H1 (cell line): ENCODE measurements at regions not wholly inside any gene's neighbourhood (a gene's known extent, or its start where the extent isn't known, plus 50 kb on each side); places are given as distances from the start of the nearest gene placed in this dataset.
A peak's percentile ranks its signal among the peaks of the same experiment; 100 is the strongest.

ENCODE experiments used
- CTCF ChIA-PET: fragments of 300-600 bp; sonication (Branson Sonifier 250); formaldehyde crosslinking; loops from one replicate; lab custom pipeline; 2021; ENCODE audit not compliant: partially characterized antibody; lab: Charles Lee
- POLR2A ChIA-PET: fragments of 300-600 bp; sonication (Branson Sonifier 250); formaldehyde crosslinking; loops from one replicate; lab custom pipeline; 2021; ENCODE audit warnings: inconsistent platforms; ENCODE audit not compliant: partially characterized antibody; lab: Charles Lee
- DNase-seq, 2 experiments: peaks; one replicate each; pipeline versions ENCODE4 v3.0.0 to v3.0.0-alpha.2; 2010 to 2022; ENCODE audit warnings: low spot score in 2 of 2, low read depth in 1 of 2, mixed read lengths in 1 of 2
- FAIRE-seq: peaks from 2 replicates; lab custom pipeline; 2011; peaks lifted over from hg19 to GRCh38; lab: Jason Lieb, UNC
- H2AFZ ChIP-seq: 2 replicates; pipeline ENCODE4 v1.8.1; 2012; ENCODE audit warnings: low read length, inconsistent platforms
- H2AK5ac ChIP-seq: 2 replicates; pipeline ENCODE4 v1.6.1; 2013; ENCODE audit warnings: low read depth, low read length
- H2BK120ac ChIP-seq: replicated peaks from 2 replicates; pipeline ENCODE3; 2013; ENCODE audit warnings: low read depth, low read length, inconsistent platforms
- H2BK12ac ChIP-seq: 2 replicates; pipeline ENCODE4 v1.6.1; 2013; ENCODE audit warnings: low read depth, low read length
- H2BK15ac ChIP-seq: 2 replicates; pipeline ENCODE4 v1.6.1; 2013; ENCODE audit warnings: low read length
- H2BK20ac ChIP-seq: 2 replicates; pipeline ENCODE4 v1.6.1; 2013; ENCODE audit warnings: low read length
- H2BK5ac ChIP-seq: 2 replicates; pipeline ENCODE4 v1.6.1; 2013; ENCODE audit warnings: low read depth, low read length
- H3K14ac ChIP-seq: 2 replicates; pipeline ENCODE4 v1.6.1; 2013; ENCODE audit warnings: inconsistent platforms; ENCODE audit not compliant: insufficient read length
- H3K18ac ChIP-seq: 2 replicates; pipeline ENCODE4 v1.6.1; 2013; ENCODE audit warnings: low read length; ENCODE audit errors: extremely low read depth
- H3K23ac ChIP-seq: 2 replicates; pipeline ENCODE4 v1.6.1; 2013; ENCODE audit warnings: inconsistent platforms; ENCODE audit not compliant: insufficient read length
- H3K23me2 ChIP-seq: 2 replicates; pipeline ENCODE4 v1.6.1; 2013; ENCODE audit warnings: low read depth, low read length
- H3K27ac ChIP-seq: 2 replicates; pipeline ENCODE4 v1.6.1; 2011; ENCODE audit warnings: low read depth, low read length, inconsistent platforms
- H3K27me3 ChIP-seq, 4 experiments: replicated peaks in 1 of 4; 1 replicate in 1 of 4; 2 replicates in 3 of 4; pipeline versions ENCODE4 v1.6.1 to v1.8.1; 2011 to 2013; ENCODE audit warnings: low read length in 3 of 4, mild to moderate bottlenecking in 3 of 4, inconsistent platforms in 2 of 4, mixed read lengths in 2 of 4, moderate library complexity in 1 of 4; ENCODE audit not compliant: control insufficient read depth in 3 of 4, insufficient read depth in 3 of 4; ENCODE audit errors: extremely low read depth in 1 of 4
- H3K36me3 ChIP-seq, 4 experiments: 2 replicates each; pipeline versions ENCODE4 v1.6.1 to v1.8.1; 2011 to 2013; ENCODE audit warnings: mild to moderate bottlenecking in 4 of 4, low read length in 3 of 4, moderate library complexity in 2 of 4, control low read depth in 1 of 4, inconsistent platforms in 1 of 4; ENCODE audit not compliant: insufficient read depth in 4 of 4, control insufficient read depth in 2 of 4
- H3K4ac ChIP-seq: replicated peaks from 2 replicates; pipeline ENCODE3; 2013; ENCODE audit warnings: low read length, low read depth, mixed read lengths, inconsistent platforms; ENCODE audit not compliant: insufficient read length
- H3K4me1 ChIP-seq, 4 experiments: replicated peaks in 1 of 4; 1 replicate in 1 of 4; 2 replicates in 3 of 4; pipeline versions ENCODE4 v1.6.1 to v1.8.1; 2011 to 2013; ENCODE audit warnings: low read length in 3 of 4, inconsistent platforms in 2 of 4, mixed read lengths in 1 of 4; ENCODE audit not compliant: insufficient read depth in 4 of 4, control insufficient read depth in 3 of 4
- H3K4me2 ChIP-seq, 2 experiments: 2 replicates each; pipeline versions ENCODE4 v1.6.1 to v1.8.1; 2011 to 2013; ENCODE audit warnings: low read depth in 2 of 2, low read length in 2 of 2, control low read depth in 1 of 2, inconsistent platforms in 1 of 2, mild to moderate bottlenecking in 1 of 2; ENCODE audit not compliant: insufficient read depth in 1 of 2
- H3K4me3 ChIP-seq, 4 experiments: fragments of 200-600, 300-600 bp in 1 of 4; sonication (generic), shearing (Covaris generic), sonication (Bioruptor Twin) in 1 of 4; 2 replicates each; pipeline versions ENCODE4 v1.5.1 to v1.8.1; 2011 to 2016; ENCODE audit warnings: low read length in 4 of 4, low read depth in 3 of 4, control low read depth in 2 of 4, inconsistent platforms in 2 of 4, mild to moderate bottlenecking in 2 of 4, mixed read lengths in 1 of 4, moderate library complexity in 1 of 4; ENCODE audit not compliant: insufficient read depth in 2 of 4; ENCODE audit errors: extremely low read depth in 1 of 4
- H3K56ac ChIP-seq: replicated peaks from 2 replicates; pipeline ENCODE3; 2013; ENCODE audit warnings: low read depth, mild to moderate bottlenecking, mixed read lengths, low read length, inconsistent platforms; ENCODE audit not compliant: insufficient read length
- H3K79me1 ChIP-seq: 2 replicates; pipeline ENCODE4 v1.6.1; 2013; ENCODE audit warnings: low read depth, low read length, control low read depth
- H3K79me2 ChIP-seq, 2 experiments: 2 replicates each; pipeline versions ENCODE4 v1.6.1 to v1.8.1; 2012 to 2013; ENCODE audit warnings: low read length in 2 of 2, mild to moderate bottlenecking in 2 of 2, inconsistent platforms in 1 of 2; ENCODE audit not compliant: insufficient read depth in 2 of 2, control insufficient read depth in 1 of 2
- H3K9ac ChIP-seq, 4 experiments: replicated peaks in 1 of 4; 1 replicate in 1 of 4; 2 replicates in 3 of 4; pipeline versions ENCODE4 v1.6.1 to v1.8.1; 2011 to 2013; ENCODE audit warnings: low read depth in 3 of 4, low read length in 3 of 4, control low read depth in 2 of 4, mild to moderate bottlenecking in 2 of 4, moderate library complexity in 2 of 4, inconsistent platforms in 1 of 4; ENCODE audit errors: extremely low read depth in 1 of 4
- H3K9me3 ChIP-seq, 2 experiments: 2 replicates each; pipeline versions ENCODE4 v1.6.1 to v1.8.1; 2012 to 2013; ENCODE audit warnings: mild to moderate bottlenecking in 2 of 2, moderate library complexity in 2 of 2, control low read depth in 1 of 2, inconsistent platforms in 1 of 2, low read depth in 1 of 2, low read length in 1 of 2, mixed read lengths in 1 of 2; ENCODE audit not compliant: insufficient read depth in 2 of 2
- H4K20me1 ChIP-seq, 2 experiments: replicated peaks in 1 of 2; 2 replicates each; pipeline versions ENCODE3 to v1.8.1; 2011 to 2013; ENCODE audit warnings: inconsistent platforms in 2 of 2, low read length in 2 of 2, mild to moderate bottlenecking in 1 of 2; ENCODE audit not compliant: insufficient read depth in 2 of 2, control insufficient read depth in 1 of 2
- H4K5ac ChIP-seq: 2 replicates; pipeline ENCODE4 v1.6.1; 2013; ENCODE audit warnings: low read length, low read depth, mixed read lengths, inconsistent platforms; ENCODE audit not compliant: insufficient read length
- H4K8ac ChIP-seq: 2 replicates; pipeline ENCODE4 v1.8.0; 2013; ENCODE audit warnings: mild to moderate bottlenecking, moderate library complexity, low read length, inconsistent platforms; ENCODE audit not compliant: insufficient read depth; ENCODE audit errors: extremely low read depth
- H4K91ac ChIP-seq: replicated peaks from 2 replicates; pipeline ENCODE3; 2013; ENCODE audit warnings: low read length, mixed read lengths, inconsistent platforms; ENCODE audit not compliant: insufficient read length
- BACH1 ChIP-seq: IDR thresholded peaks from 2 replicates; pipeline ENCODE4 v1.6.1; 2012; ENCODE audit warnings: low read length, improper control_type of control experiment
- EP300 ChIP-seq, 2 experiments: IDR thresholded peaks; 1 replicate in 1 of 2; 2 replicates in 1 of 2; pipeline ENCODE4 v1.6.1; 2011 to 2012; ENCODE audit warnings: low read depth in 2 of 2, low read length in 2 of 2, mild to moderate bottlenecking in 2 of 2, borderline replicate concordance in 1 of 2, inconsistent platforms in 1 of 2, moderate library complexity in 1 of 2
- GTF2F1 ChIP-seq: IDR thresholded peaks from 2 replicates; pipeline ENCODE4 v1.6.1; 2012; ENCODE audit warnings: low read depth, low read length, improper control_type of control experiment, borderline replicate concordance
- TAF1 ChIP-seq: IDR thresholded peaks from 2 replicates; pipeline ENCODE4 v1.6.1; 2011; ENCODE audit warnings: mild to moderate bottlenecking, low read depth, low read length
- WGBS, 2 experiments: shearing (Covaris generic) in 1 of 2; methylation state at CpG; one replicate each; pipeline versions ENCODE4 v1.1.6 to v1.1.7; 2013 to 2015; ENCODE audit warnings: low lambda C conversion rate in 2 of 2, mixed read lengths in 2 of 2, inconsistent platforms in 1 of 2, low coverage in 1 of 2, missing lambda C conversion rate in 1 of 2; ENCODE audit not compliant: insufficient replicate concordance in 2 of 2, insufficient coverage in 1 of 2, insufficient read length in 1 of 2; ENCODE audit errors: extremely low coverage in 1 of 2, missing lambda C conversion rate in 1 of 2; 5-methylcytosine and 5-hydroxymethylcytosine counted together

GRCh38 chr14:104393199-104393897 is 186.2 kb upstream of the C14orf180 start:
- Histone ChIP-seq H2AFZ (no peak overlapping the region), H2BK5ac (no peak overlapping the region), H3K23me2 (no peaks in the 10 kb centered on the region), H3K79me2 (no peaks in the 10 kb centered on the region), H3K27me3 (no peaks in the 10 kb centered on the region), H4K8ac (peak overlapping the region; percentile 57; the same call in 1 of the 2 replicates), H3K4me2 (no peak overlapping the region), H2BK12ac (no peak overlapping the region), H3K27ac (no peak overlapping the region), H4K20me1 (no peaks in the 10 kb centered on the region), H3K56ac (no peak overlapping the region)
- DNase-seq: no peak
- FAIRE-seq: no peak
- no peak for TF ChIP-seq GTF2F1
- no peak for TF ChIP-seq EP300 (IDR thresholded peaks at IDR 0.05; ENCODE audit: borderline replicate concordance in 1 of 2, low read depth in 2 of 2, low read length in 2 of 2)
- TF ChIP-seq TAF1: no peak
- no peak for TF ChIP-seq BACH1
- TF ChIP-seq, all 59 proteins: peak for 0
- H3K4me3 ChIP-seq: no peak overlapping the region
- H3K23ac ChIP-seq: no peak overlapping the region
- no peak overlapping the region for H3K14ac ChIP-seq
- H4K5ac ChIP-seq: no peak overlapping the region
- H3K36me3 ChIP-seq: no peaks in the 10 kb centered on the region
- H3K18ac ChIP-seq: no peak overlapping the region
- peaks cover 5 to 6% of the 10 kb centered on the region in 2 experiments; a peak in 2 of 4 replicates for H3K9me3 ChIP-seq
- 93% methylated on average over 14 of the region's 18 CpGs; no CpG with 5 or more reads in 1 of the 2 experiments for WGBS, 2 experiments
- H2AK5ac ChIP-seq: no peak overlapping the region
- H2BK15ac ChIP-seq: no peak overlapping the region
- CTCF ChIA-PET: interaction anchor here (0.9 to 3.5 kb wide), 5 partner anchors 11 to 171 kb away, joined by 3 to 11 read pairs (median 4); no protein-coding TSS in a partner anchor
- H3K4me1 ChIP-seq: no peaks in the 10 kb centered on the region
- no peak overlapping the region for H2BK120ac ChIP-seq
- no peak overlapping the region for H3K4ac ChIP-seq
- POLR2A ChIA-PET: interaction anchor here (0.7 kb wide), 1 partner anchor 18 kb away, joined by 3 read pairs; no protein-coding TSS in a partner anchor
- no peak overlapping the region for H3K9ac ChIP-seq
- no peak overlapping the region for H4K91ac ChIP-seq
- no peaks in the 10 kb centered on the region; the same call in 1 of the 2 replicates for H3K79me1 ChIP-seq
- no peak overlapping the region for H2BK20ac ChIP-seq
